ENCODE measurements at regions not wholly inside any gene's neighbourhood (a gene's known extent, or its start where the extent isn't known, plus 50 kb on each side); places are given as distances from the start of the nearest gene placed in this dataset.

DNA sequence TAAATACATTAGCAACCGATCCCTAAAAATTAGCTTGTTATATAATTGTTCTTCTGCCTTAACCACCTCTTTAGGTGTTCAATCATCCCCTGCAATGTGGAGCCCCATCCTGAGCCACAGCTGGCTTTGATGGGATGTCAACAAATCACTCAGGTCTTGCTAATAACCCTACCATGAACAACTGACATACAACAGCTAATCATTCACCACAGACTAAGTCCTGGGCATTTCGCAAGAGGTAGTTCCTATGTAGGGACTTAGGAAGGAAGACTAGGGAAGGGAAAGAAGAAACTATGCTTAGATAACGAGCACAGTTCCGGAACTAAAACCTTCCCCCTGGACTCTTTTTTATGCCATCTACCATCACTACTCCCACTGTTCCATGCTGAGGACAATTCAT, 63.6 kb upstream of the PTCHD1 start:
- intact Hi-C loops (cut with micrococcal nuclease): no loop called here
- ATAC-seq (no peak), DNase-seq (ENCODE audit: extremely low read depth in 1 of 4, low spot score in 3 of 4) (no peak), FAIRE-seq (no peak)
- no TSS peak for BruUV-seq (replicated peaks)
- ChIA-PET CTCF (ENCODE audit: low intra/inter-chr PET ratio) (no interaction called here), POLR2A (no interaction called here)
- in situ Hi-C loops (cut with MboI): no loop called here
- Histone ChIP-seq H3K4me2 (ENCODE audit: insufficient read depth, low read length) (no peak overlapping the region), H3K9me3 (replicated peaks; ENCODE audit: control insufficient read depth, insufficient read depth, low read depth, low read length) (no peaks in the 10 kb centered on the region), H3K27me3 (ENCODE audit: control insufficient read depth in 2 of 2, insufficient read depth in 2 of 2, low read length in 2 of 2) (no peaks in the 10 kb centered on the region), H4K20me1 (replicated peaks; ENCODE audit: control insufficient read depth, insufficient read depth, low read length) (no peaks in the 10 kb centered on the region), H3K27ac (ENCODE audit: extremely low read depth, low read depth, low read length) (no peak overlapping the region), H3K4me1 (replicated peaks in 1 of 2; ENCODE audit: control insufficient read depth in 2 of 2, insufficient read depth in 2 of 2, low read length in 2 of 2) (no peaks in the 10 kb centered on the region), H2AFZ (ENCODE audit: low read depth, low read length) (no peak overlapping the region), H3K9ac (ENCODE audit: insufficient read depth in 1 of 2, low read depth in 2 of 2, low read length in 2 of 2) (no peak overlapping the region), H3K36me3 (ENCODE audit: control insufficient read depth, insufficient read depth, low read length) (no peaks in the 10 kb centered on the region), H3K4me3 (no peak overlapping the region), H3K9me1 (ENCODE audit: control insufficient read depth, insufficient read depth, low read length) (no peaks in the 10 kb centered on the region), H3K79me2 (ENCODE audit: control insufficient read depth, insufficient read depth, low read length) (no peaks in the 10 kb centered on the region)
- 0% methylated on average over 4 of the region's 4 CpGs for WGBS (ENCODE audit: insufficient coverage, low coverage, missing lambda C conversion rate)
- TF ChIP-seq CXXC5 (CRISPR knock-in tag; IDR thresholded peaks at IDR 0.05) (no peak), HNRNPH1 (optimal IDR thresholded peaks at IDR 0.05; ENCODE audit: low read depth, low read length) (no peak), USF2 (CRISPR knock-in tag; IDR thresholded peaks at IDR 0.05) (no peak), TAF7 (tag; IDR thresholded peaks at IDR 0.05) (no peak), ZSCAN32 (CRISPR knock-in tag; IDR thresholded peaks at IDR 0.05) (no peak), CBX8 (IDR thresholded peaks at IDR 0.05; ENCODE audit: borderline replicate concordance, extremely low read depth, low read depth, low read length, poor library complexity, severe bottlenecking) (no peak), EZH2 (IDR thresholded peaks at IDR 0.05; ENCODE audit: borderline replicate concordance, low read depth, low read length) (no peak), PYGO2 (tag; IDR thresholded peaks at IDR 0.05) (no peak), ZNF280A (IDR thresholded peaks at IDR 0.05; ENCODE audit: low read depth, partially characterized antibody) (no peak)
- TF ChIP-seq, protein P1, sequence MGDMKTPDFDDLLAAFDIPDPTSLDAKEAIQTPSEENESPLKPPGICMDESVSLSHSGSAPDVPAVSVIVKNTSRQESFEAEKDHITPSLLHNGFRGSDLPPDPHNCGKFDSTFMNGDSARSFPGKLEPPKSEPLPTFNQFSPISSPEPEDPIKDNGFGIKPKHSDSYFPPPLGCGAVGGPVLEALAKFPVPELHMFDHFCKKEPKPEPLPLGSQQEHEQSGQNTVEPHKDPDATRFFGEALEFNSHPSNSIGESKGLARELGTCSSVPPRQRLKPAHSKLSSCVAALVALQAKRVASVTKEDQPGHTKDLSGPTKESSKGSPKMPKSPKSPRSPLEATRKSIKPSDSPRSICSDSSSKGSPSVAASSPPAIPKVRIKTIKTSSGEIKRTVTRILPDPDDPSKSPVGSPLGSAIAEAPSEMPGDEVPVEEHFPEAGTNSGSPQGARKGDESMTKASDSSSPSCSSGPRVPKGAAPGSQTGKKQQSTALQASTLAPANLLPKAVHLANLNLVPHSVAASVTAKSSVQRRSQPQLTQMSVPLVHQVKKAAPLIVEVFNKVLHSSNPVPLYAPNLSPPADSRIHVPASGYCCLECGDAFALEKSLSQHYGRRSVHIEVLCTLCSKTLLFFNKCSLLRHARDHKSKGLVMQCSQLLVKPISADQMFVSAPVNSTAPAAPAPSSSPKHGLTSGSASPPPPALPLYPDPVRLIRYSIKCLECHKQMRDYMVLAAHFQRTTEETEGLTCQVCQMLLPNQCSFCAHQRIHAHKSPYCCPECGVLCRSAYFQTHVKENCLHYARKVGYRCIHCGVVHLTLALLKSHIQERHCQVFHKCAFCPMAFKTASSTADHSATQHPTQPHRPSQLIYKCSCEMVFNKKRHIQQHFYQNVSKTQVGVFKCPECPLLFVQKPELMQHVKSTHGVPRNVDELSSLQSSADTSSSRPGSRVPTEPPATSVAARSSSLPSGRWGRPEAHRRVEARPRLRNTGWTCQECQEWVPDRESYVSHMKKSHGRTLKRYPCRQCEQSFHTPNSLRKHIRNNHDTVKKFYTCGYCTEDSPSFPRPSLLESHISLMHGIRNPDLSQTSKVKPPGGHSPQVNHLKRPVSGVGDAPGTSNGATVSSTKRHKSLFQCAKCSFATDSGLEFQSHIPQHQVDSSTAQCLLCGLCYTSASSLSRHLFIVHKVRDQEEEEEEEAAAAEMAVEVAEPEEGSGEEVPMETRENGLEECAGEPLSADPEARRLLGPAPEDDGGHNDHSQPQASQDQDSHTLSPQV (IDR thresholded peaks at IDR 0.05): no peak
- TF ChIP-seq, protein P2, sequence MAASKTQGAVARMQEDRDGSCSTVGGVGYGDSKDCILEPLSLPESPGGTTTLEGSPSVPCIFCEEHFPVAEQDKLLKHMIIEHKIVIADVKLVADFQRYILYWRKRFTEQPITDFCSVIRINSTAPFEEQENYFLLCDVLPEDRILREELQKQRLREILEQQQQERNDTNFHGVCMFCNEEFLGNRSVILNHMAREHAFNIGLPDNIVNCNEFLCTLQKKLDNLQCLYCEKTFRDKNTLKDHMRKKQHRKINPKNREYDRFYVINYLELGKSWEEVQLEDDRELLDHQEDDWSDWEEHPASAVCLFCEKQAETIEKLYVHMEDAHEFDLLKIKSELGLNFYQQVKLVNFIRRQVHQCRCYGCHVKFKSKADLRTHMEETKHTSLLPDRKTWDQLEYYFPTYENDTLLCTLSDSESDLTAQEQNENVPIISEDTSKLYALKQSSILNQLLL (CRISPR knock-in tag; IDR thresholded peaks at IDR 0.05; ENCODE audit: borderline replicate concordance): no peak
